Panc1 (cell line): ENCODE measurements at regions not wholly inside any gene's neighbourhood (a gene's known extent, or its start where the extent isn't known, plus 50 kb on each side); places are given as distances from the start of the nearest gene placed in this dataset.

Experiments
- CTCF ChIP-seq: fragments of 450-650 bp; IDR thresholded peaks from 2 replicates; pipeline ENCODE4 v1.5.1; 2017; ENCODE audit warnings: mild to moderate bottlenecking
- REST ChIP-seq, 2 experiments: IDR thresholded peaks; 2 replicates each; pipeline ENCODE4 v1.6.1; 2011 to 2012; ENCODE audit warnings: low read depth in 2 of 2, control low read depth in 1 of 2, low read length in 1 of 2, mild to moderate bottlenecking in 1 of 2, moderate library complexity in 1 of 2; ENCODE audit not compliant: insufficient read depth in 1 of 2

GRCh38 chr2:194345347-194345746 is 1311.7 kb upstream of the SLC39A10 start:
- TF ChIP-seq CTCF (no peak), REST (IDR thresholded peaks at IDR 0.05; ENCODE audit: insufficient read depth in 1 of 2, low read depth in 2 of 2, low read length in 1 of 2) (no peak)
